Keratinocyte (primary cell): ENCODE measurements at regions not wholly inside any gene's neighbourhood (a gene's known extent, or its start where the extent isn't known, plus 50 kb on each side); places are given as distances from the start of the nearest gene placed in this dataset.
"Not testable (repeated sequence)": the region's sequence is repeated elsewhere in the genome, so short reads cannot be mapped to it uniquely, and the experiment has no call there.

Source experiments
- CTCF ChIP-seq, 3 experiments: IDR thresholded peaks in 1 of 3; conservative IDR thresholded peaks in 1 of 3; optimal IDR thresholded peaks in 1 of 3; 2 replicates in 2 of 3; 3 replicates in 1 of 3; pipeline versions ENCODE3 to v1.5.1; 2011; ENCODE audit warnings: low read length in 3 of 3, mild to moderate bottlenecking in 3 of 3, moderate library complexity in 2 of 3, control low read depth in 1 of 3, inconsistent platforms in 1 of 3; ENCODE audit not compliant: insufficient read depth in 2 of 3; ENCODE audit errors: extremely low read depth in 1 of 3
- EZH2 ChIP-seq: IDR thresholded peaks from one replicate; pipeline ENCODE4 v1.6.1; 2012; ENCODE audit warnings: inconsistent platforms, mild to moderate bottlenecking, low read length, moderate library complexity

DNA sequence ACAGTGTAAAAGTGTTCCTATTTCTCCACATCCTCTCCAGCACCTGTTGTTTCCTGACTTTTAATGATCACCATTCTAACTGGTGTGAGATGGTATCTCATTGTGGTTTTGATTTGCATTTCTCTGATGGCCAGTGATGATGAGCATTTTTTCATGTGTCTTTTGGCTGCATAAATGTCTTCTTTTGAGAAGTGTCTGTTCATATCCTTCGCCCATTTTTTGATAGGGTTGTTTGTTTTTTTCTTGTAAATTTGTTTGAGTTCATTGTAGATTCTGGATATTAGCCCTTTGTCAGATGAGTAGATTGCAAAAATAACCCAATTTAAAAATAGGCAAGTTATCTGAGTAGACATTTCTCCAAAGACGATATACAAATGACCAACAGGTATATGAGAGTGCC, 120.2 kb upstream of the ID2 start:
- TF ChIP-seq CTCF (optimal IDR thresholded peaks at IDR 0.05 in 1 of 3, IDR thresholded peaks at IDR 0.05 in 1 of 3, conservative IDR thresholded peaks at IDR 0.05 in 1 of 3; ENCODE audit: extremely low read depth in 1 of 3, insufficient read depth in 2 of 3, low read length in 3 of 3); EZH2: not testable (repeated sequence)
